Astrocyte of the cerebellum (primary cell): ENCODE measurements at regions not wholly inside any gene's neighbourhood (a gene's known extent, or its start where the extent isn't known, plus 50 kb on each side); places are given as distances from the start of the nearest gene placed in this dataset.

ENCODE experiments used
- DNase-seq: peaks from one replicate; pipeline ENCODE4 v3.0.0-alpha.2; 2011; ENCODE audit warnings: low read depth
- H3K4me3 ChIP-seq: 2 replicates; pipeline ENCODE4 v1.5.1; 2011; ENCODE audit warnings: mild to moderate bottlenecking, low read depth, low read length, moderate library complexity
- CTCF ChIP-seq: IDR thresholded peaks from 2 replicates; pipeline ENCODE4 v1.5.1; 2012; ENCODE audit warnings: low read length, low read depth, moderate library complexity, mild to moderate bottlenecking; ENCODE audit errors: missing control alignments
- in situ Hi-C: cut with HindIII; loops from 2 replicates; pipeline ENCODE4 v1.10.0; 2017; ENCODE audit warnings: low sequenced_read_pairs

GRCh38 chr3:68151359-68151758 lies 496.9 kb upstream of the SUCLG2 start:
- no peak for DNase-seq
- no peak overlapping the region for H3K4me3 ChIP-seq
- TF ChIP-seq CTCF = no peak
- in situ Hi-C loops = no loop called here

GRCh38 chr3:68148447-68148846 lies 494.0 kb upstream of the SUCLG2 start:
- no peak for DNase-seq
- in situ Hi-C loops = no loop called here
- TF ChIP-seq CTCF = no peak
- H3K4me3 ChIP-seq = no peak overlapping the region

- DNase-seq = no peak
- H3K4me3 ChIP-seq = no peak overlapping the region
- no peak for TF ChIP-seq CTCF
- in situ Hi-C loops = no loop called here
These were observed 488.0 kb upstream of the SUCLG2 start for GRCh38 chr3:68142441-68142840.

GRCh38 chr3:68139897-68140296 lies 485.5 kb upstream of the SUCLG2 start:
- DNase-seq = no peak
- no peak for TF ChIP-seq CTCF
- in situ Hi-C loops = no loop called here
- H3K4me3 ChIP-seq = no peak overlapping the region

- no peak overlapping the region for H3K4me3 ChIP-seq
- in situ Hi-C loops = no loop called here
- no peak for TF ChIP-seq CTCF
- DNase-seq = no peak
These were observed 482.0 kb upstream of the SUCLG2 start for GRCh38 chr3:68136411-68136810.

GRCh38 chr3:68135067-68135466 lies 480.7 kb upstream of the SUCLG2 start:
- no peak for TF ChIP-seq CTCF
- in situ Hi-C loops = no loop called here

GRCh38 chr3:68129065-68129464 lies 474.7 kb upstream of the SUCLG2 start:
- DNase-seq = no peak
- in situ Hi-C loops = no loop called here
- no peak for TF ChIP-seq CTCF
- H3K4me3 ChIP-seq = no peak overlapping the region

More at GRCh38 chr3:68135067-68135466, 480.7 kb upstream of the SUCLG2 start:
- H3K4me3 ChIP-seq = no peak overlapping the region
- DNase-seq = no peak
